Endothelial cell of umbilical vein (primary cell): ENCODE measurements at regions not wholly inside any gene's neighbourhood (a gene's known extent, or its start where the extent isn't known, plus 50 kb on each side); places are given as distances from the start of the nearest gene placed in this dataset.

Source experiments
- CTCF ChIP-seq, 2 donors: IDR thresholded peaks; 1 replicate in 1 of 2; 2 replicates in 1 of 2; pipeline ENCODE4 v1.5.1; 2011; ENCODE audit warnings: low read length in 2 of 2, mild to moderate bottlenecking in 2 of 2, moderate library complexity in 2 of 2, control low read depth in 1 of 2, inconsistent platforms in 1 of 2, low read depth in 1 of 2; ENCODE audit not compliant: insufficient read depth in 1 of 2; ENCODE audit errors: extremely low read depth in 1 of 2
- EZH2 ChIP-seq: IDR thresholded peaks from 2 replicates; pipeline ENCODE4 v1.6.1; 2012; ENCODE audit warnings: borderline replicate concordance, low read depth, mild to moderate bottlenecking, moderate library complexity, low read length, inconsistent platforms; ENCODE audit not compliant: severe bottlenecking
- JUN ChIP-seq: IDR thresholded peaks from 2 replicates; pipeline ENCODE4 v1.6.1; 2011; ENCODE audit warnings: borderline replicate concordance, low read depth; ENCODE audit not compliant: insufficient read length, insufficient read depth
- MAX ChIP-seq: IDR thresholded peaks from 2 replicates; pipeline ENCODE4 v1.6.1; 2011; ENCODE audit not compliant: insufficient read depth, insufficient read length
- POLR2A ChIP-seq: IDR thresholded peaks from 2 replicates; pipeline ENCODE4 v1.6.1; 2012; ENCODE audit warnings: low read depth, mild to moderate bottlenecking, control low read depth, low read length
- POLR2AphosphoS5 ChIP-seq: IDR thresholded peaks from 2 replicates; pipeline ENCODE4 v1.6.1; 2012; ENCODE audit warnings: low read depth, mild to moderate bottlenecking, control low read depth, low read length, moderate library complexity; ENCODE audit not compliant: insufficient read depth

- TF ChIP-seq EZH2 (no peak), CTCF (IDR thresholded peaks at IDR 0.05; ENCODE audit: extremely low read depth in 1 of 2, insufficient read depth in 1 of 2, low read depth in 1 of 2, low read length in 2 of 2) (no peak), POLR2A (no peak), POLR2AphosphoS5 (no peak), MAX (no peak), JUN (no peak)
Measured at GRCh38 chr15:100717596-100717995, 115.2 kb downstream of the ASB7 start.
